ENCODE measurements at regions not wholly inside any gene's neighbourhood (a gene's known extent, or its start where the extent isn't known, plus 50 kb on each side); places are given as distances from the start of the nearest gene placed in this dataset.

- no peak for ATAC-seq
- ChIA-PET CTCF (no interaction called here), POLR2A (interaction anchor here (0.6 kb wide), 1 partner anchor 32 kb away, joined by 3 read pairs; no protein-coding TSS in a partner anchor)
- H3K4me1 Mint-ChIP-seq (ENCODE audit: low read depth): no peaks in the 10 kb centered on the region
- peaks cover 3% of the 10 kb centered on the region for H3K27me3 Mint-ChIP-seq (ENCODE audit: low read depth)
- H3K4me3 Mint-ChIP-seq: no peak overlapping the region
- no peak for DNase-seq
- H3K9me3 Mint-ChIP-seq (ENCODE audit: insufficient read depth): peaks cover 5% of the 10 kb centered on the region
- no peaks in the 10 kb centered on the region for H3K36me3 Mint-ChIP-seq (ENCODE audit: low read depth)
- no peak overlapping the region for H3K27ac Mint-ChIP-seq
These were observed 140.9 kb downstream of the CXCL12 start for GRCh38 chr10:44243851-44244510.

DNA sequence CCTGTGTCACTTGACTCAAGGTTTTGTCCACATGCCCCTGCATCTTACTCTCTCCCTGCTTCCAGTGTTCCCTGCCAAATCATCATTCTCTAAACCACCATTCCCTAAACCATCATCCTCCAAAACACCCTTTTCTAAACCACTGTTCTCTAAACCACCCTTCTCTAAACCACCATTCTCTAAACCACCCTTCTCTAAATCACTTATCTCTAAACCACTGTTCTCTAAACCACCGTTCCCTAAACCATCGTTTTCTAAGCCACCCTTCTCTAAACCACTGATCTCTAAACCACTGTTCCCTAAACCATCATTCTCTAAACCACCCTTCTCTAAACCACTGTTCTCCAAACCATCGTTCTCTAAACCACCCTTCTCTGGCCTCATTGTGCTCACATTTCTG is 142.1 kb downstream of the CXCL12 start:
- no peak for DNase-seq
- no peak for ATAC-seq
- CTCF ChIA-PET: no interaction called here
- POLR2A ChIA-PET: no interaction called here
- no peaks in the 10 kb centered on the region for H3K4me1 Mint-ChIP-seq (ENCODE audit: low read depth)
- H3K27ac Mint-ChIP-seq: no peak overlapping the region
- no peak overlapping the region for H3K4me3 Mint-ChIP-seq
- peaks cover 5% of the 10 kb centered on the region for H3K9me3 Mint-ChIP-seq (ENCODE audit: insufficient read depth)
- no peaks in the 10 kb centered on the region for H3K36me3 Mint-ChIP-seq (ENCODE audit: low read depth)
- H3K27me3 Mint-ChIP-seq (ENCODE audit: low read depth): peaks cover 3% of the 10 kb centered on the region

DNA sequence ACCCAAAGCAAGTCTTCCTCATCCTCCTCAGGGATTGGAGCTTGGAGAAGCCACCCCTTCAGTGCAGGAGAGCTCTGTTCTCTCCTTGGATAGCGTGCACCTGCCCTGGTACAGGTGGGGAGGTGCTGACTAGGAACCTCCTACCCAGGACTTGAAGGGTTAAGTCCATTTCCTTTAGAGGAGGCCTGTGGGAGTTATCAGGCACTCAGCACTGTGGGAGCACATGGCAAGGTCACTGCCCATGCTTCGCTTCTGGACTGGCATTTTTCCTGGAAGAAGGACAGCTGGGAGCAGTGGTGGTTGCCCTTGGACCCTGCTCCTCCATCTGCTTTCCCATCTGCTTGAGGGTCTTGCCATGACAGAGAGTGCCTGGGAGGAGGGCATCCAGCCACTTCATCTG is 142.8 kb downstream of the CXCL12 start:
- Mint-ChIP-seq H3K4me3 (no peak overlapping the region), H3K27me3 (ENCODE audit: low read depth) (peaks cover 2% of the 10 kb centered on the region), H3K36me3 (ENCODE audit: low read depth) (no peaks in the 10 kb centered on the region), H3K27ac (no peak overlapping the region), H3K4me1 (ENCODE audit: low read depth) (no peaks in the 10 kb centered on the region), H3K9me3 (ENCODE audit: insufficient read depth) (peaks cover 4% of the 10 kb centered on the region)
- no peak for DNase-seq
- ATAC-seq: no peak
- POLR2A ChIA-PET: no interaction called here
- CTCF ChIA-PET: no interaction called here

GRCh38 chr10:44240584-44241205 is 144.2 kb downstream of the CXCL12 start:
- Mint-ChIP-seq H3K27ac (no peak overlapping the region), H3K9me3 (ENCODE audit: insufficient read depth) (no peaks in the 10 kb centered on the region), H3K27me3 (ENCODE audit: low read depth) (no peaks in the 10 kb centered on the region), H3K36me3 (ENCODE audit: low read depth) (no peaks in the 10 kb centered on the region), H3K4me1 (ENCODE audit: low read depth) (no peaks in the 10 kb centered on the region), H3K4me3 (no peak overlapping the region)
- ChIA-PET POLR2A (no interaction called here), CTCF (no interaction called here)
- DNase-seq: no peak
- ATAC-seq: no peak

GRCh38 chr10:44238212-44238611 is 146.7 kb downstream of the CXCL12 start:
- ATAC-seq: no peak
- no peak for DNase-seq
- ChIA-PET POLR2A (no interaction called here), CTCF (no interaction called here)
- Mint-ChIP-seq H3K36me3 (ENCODE audit: low read depth) (no peaks in the 10 kb centered on the region), H3K27ac (no peak overlapping the region), H3K9me3 (ENCODE audit: insufficient read depth) (no peaks in the 10 kb centered on the region), H3K4me1 (ENCODE audit: low read depth) (no peaks in the 10 kb centered on the region), H3K27me3 (ENCODE audit: low read depth) (no peaks in the 10 kb centered on the region), H3K4me3 (no peak overlapping the region)

GRCh38 chr10:44237364-44238049 is 147.4 kb downstream of the CXCL12 start:
- DNase-seq (no peak), ATAC-seq (no peak)
- H3K9me3 Mint-ChIP-seq (ENCODE audit: insufficient read depth): no peaks in the 10 kb centered on the region
- ChIA-PET CTCF (no interaction called here), POLR2A (no interaction called here)
- no peaks in the 10 kb centered on the region for H3K4me1 Mint-ChIP-seq (ENCODE audit: low read depth)
- no peaks in the 10 kb centered on the region for H3K36me3 Mint-ChIP-seq (ENCODE audit: low read depth)
- no peak overlapping the region for H3K4me3 Mint-ChIP-seq
- no peaks in the 10 kb centered on the region for H3K27me3 Mint-ChIP-seq (ENCODE audit: low read depth)
- no peak overlapping the region for H3K27ac Mint-ChIP-seq

DNA sequence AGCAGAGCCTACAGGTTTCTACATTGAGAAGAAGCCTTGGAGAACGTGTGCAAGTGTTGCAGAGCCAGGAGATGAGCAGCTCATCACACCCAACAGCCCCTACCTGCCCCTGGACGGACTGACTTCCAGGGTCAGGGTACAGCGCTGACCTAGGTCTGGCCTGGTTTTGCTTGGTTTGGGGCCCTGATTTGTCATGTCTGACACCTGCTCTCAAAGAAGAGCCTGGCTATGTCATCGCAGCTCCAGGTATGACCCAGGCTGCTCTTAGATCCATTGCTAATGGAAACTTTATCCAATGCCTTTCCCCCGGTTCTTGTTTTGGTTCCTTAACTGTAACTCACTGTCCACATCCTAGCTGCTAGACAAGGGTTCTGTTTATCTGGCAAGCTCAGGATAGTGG is 149.5 kb downstream of the CXCL12 start:
- Mint-ChIP-seq H3K4me1 (ENCODE audit: low read depth) (no peaks in the 10 kb centered on the region), H3K36me3 (ENCODE audit: low read depth) (no peaks in the 10 kb centered on the region), H3K27ac (no peak overlapping the region), H3K9me3 (ENCODE audit: insufficient read depth) (no peaks in the 10 kb centered on the region), H3K4me3 (no peak overlapping the region), H3K27me3 (ENCODE audit: low read depth) (peaks cover 2% of the 10 kb centered on the region)
- POLR2A ChIA-PET: no interaction called here
- ATAC-seq (no peak), DNase-seq (no peak)
- CTCF ChIA-PET: no interaction called here

DNA sequence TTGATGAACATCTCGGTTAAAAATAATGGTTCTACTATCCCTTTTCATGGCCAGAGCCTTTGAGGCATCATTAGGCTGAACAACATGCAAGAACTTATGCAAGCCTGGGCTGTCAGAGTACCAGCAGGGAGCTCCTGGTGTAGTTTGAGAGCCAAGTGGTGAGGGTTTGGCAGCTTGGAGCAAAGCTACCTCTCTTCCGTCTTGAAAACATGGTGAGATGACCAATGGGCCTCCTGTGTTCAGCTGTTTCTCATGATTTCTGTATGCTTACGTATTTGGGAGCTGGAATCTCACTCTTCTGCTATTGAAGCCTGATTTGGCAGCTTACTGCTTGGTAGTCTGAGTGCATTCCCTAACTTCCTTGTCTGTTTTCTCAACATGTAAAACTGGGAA is 150.4 kb downstream of the CXCL12 start:
- H3K9me3 Mint-ChIP-seq (ENCODE audit: insufficient read depth): no peaks in the 10 kb centered on the region
- H3K27ac Mint-ChIP-seq: no peak overlapping the region
- ATAC-seq (no peak), DNase-seq (no peak)
- H3K4me1 Mint-ChIP-seq (ENCODE audit: low read depth): no peaks in the 10 kb centered on the region
- H3K36me3 Mint-ChIP-seq (ENCODE audit: low read depth): no peaks in the 10 kb centered on the region
- H3K27me3 Mint-ChIP-seq (ENCODE audit: low read depth): peaks cover 2% of the 10 kb centered on the region
- POLR2A ChIA-PET: no interaction called here
- no peak overlapping the region for H3K4me3 Mint-ChIP-seq
- CTCF ChIA-PET: no interaction called here

GRCh38 chr10:44233561-44234482 is 151.1 kb downstream of the CXCL12 start:
- CTCF ChIA-PET: no interaction called here

GRCh38 chr10:44217274-44217820 is 167.6 kb downstream of the CXCL12 start:
- ATAC-seq (no peak), DNase-seq (no peak)
- Mint-ChIP-seq H3K4me1 (ENCODE audit: low read depth) (no peaks in the 10 kb centered on the region), H3K27ac (no peak overlapping the region), H3K36me3 (ENCODE audit: low read depth) (no peaks in the 10 kb centered on the region), H3K27me3 (ENCODE audit: low read depth) (peaks cover 2% of the 10 kb centered on the region), H3K4me3 (no peak overlapping the region), H3K9me3 (ENCODE audit: insufficient read depth) (peaks cover 5% of the 10 kb centered on the region)
- POLR2A ChIA-PET: no interaction called here
- CTCF ChIA-PET: interaction anchor here (0.6 kb wide), 1 partner anchor 91 kb away, joined by 3 read pairs; no protein-coding TSS in a partner anchor

More at GRCh38 chr10:44233561-44234482, 151.1 kb downstream of the CXCL12 start:
- H3K9me3 Mint-ChIP-seq (ENCODE audit: insufficient read depth): no peaks in the 10 kb centered on the region
- no peak overlapping the region for H3K4me3 Mint-ChIP-seq
- H3K4me1 Mint-ChIP-seq (ENCODE audit: low read depth): no peaks in the 10 kb centered on the region
- DNase-seq (no peak), ATAC-seq (no peak)
- H3K36me3 Mint-ChIP-seq (ENCODE audit: low read depth): no peaks in the 10 kb centered on the region
- H3K27me3 Mint-ChIP-seq (ENCODE audit: low read depth): peaks cover 2% of the 10 kb centered on the region
- POLR2A ChIA-PET: no interaction called here
- no peak overlapping the region for H3K27ac Mint-ChIP-seq

DNA sequence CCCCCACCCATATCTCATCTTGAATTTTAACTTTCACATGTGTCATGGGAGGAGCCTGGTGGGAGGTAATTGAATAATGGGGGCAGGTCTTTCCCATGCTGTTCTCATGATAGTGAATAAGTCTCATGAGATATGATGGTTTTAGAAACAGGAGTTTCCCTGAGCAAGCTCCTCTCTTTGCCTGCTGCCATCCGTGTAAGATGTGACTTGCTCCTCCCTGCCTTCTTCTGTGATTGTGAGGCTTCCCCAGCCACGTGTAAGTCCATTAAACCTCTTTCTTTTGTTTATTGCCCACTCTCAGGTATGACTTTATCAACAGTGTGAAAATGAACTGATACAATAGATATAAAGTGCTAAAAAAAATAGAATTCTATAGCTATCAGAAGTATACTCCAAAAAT is 168.8 kb downstream of the CXCL12 start:
- no peak overlapping the region for H3K4me3 Mint-ChIP-seq
- no peaks in the 10 kb centered on the region for H3K36me3 Mint-ChIP-seq (ENCODE audit: low read depth)
- DNase-seq (no peak), ATAC-seq (no peak)
- H3K27me3 Mint-ChIP-seq (ENCODE audit: low read depth): peaks cover 2% of the 10 kb centered on the region
- ChIA-PET POLR2A (no interaction called here), CTCF (no interaction called here)
- no peak overlapping the region for H3K27ac Mint-ChIP-seq
- no peaks in the 10 kb centered on the region for H3K4me1 Mint-ChIP-seq (ENCODE audit: low read depth)
- peaks cover 5% of the 10 kb centered on the region for H3K9me3 Mint-ChIP-seq (ENCODE audit: insufficient read depth)

GRCh38 chr10:44209811-44210210 is 175.1 kb downstream of the CXCL12 start:
- no peaks in the 10 kb centered on the region for H3K27me3 Mint-ChIP-seq (ENCODE audit: low read depth)

More at GRCh38 chr10:44209811-44210210, 175.1 kb downstream of the CXCL12 start:
- H3K4me3 Mint-ChIP-seq: no peak overlapping the region
- ChIA-PET CTCF (no interaction called here), POLR2A (no interaction called here)
- ATAC-seq (no peak), DNase-seq (no peak)
- H3K9me3 Mint-ChIP-seq (ENCODE audit: insufficient read depth): no peaks in the 10 kb centered on the region
- H3K27ac Mint-ChIP-seq: no peak overlapping the region
- no peaks in the 10 kb centered on the region for H3K4me1 Mint-ChIP-seq (ENCODE audit: low read depth)
- H3K36me3 Mint-ChIP-seq (ENCODE audit: low read depth): no peaks in the 10 kb centered on the region

Data from activated CD8-positive, alpha-beta T cell treated with anti-CD3 and anti-CD28 coated beads, Interleukin-2, amount 10 ng/mL, durations not matched to agents 7 days and 5 days (primary cell).